H9 (cell line): ENCODE measurements at regions not wholly inside any gene's neighbourhood (a gene's known extent, or its start where the extent isn't known, plus 50 kb on each side); places are given as distances from the start of the nearest gene placed in this dataset.

Source experiments
- DNase-seq: peaks from one replicate; pipeline ENCODE4 v3.0.0-alpha.2; 2017
- H2AFZ ChIP-seq: one replicate; pipeline ENCODE4 v1.6.1; 2013; ENCODE audit warnings: mild to moderate bottlenecking, low read length, control low read depth, moderate library complexity
- H2AK5ac ChIP-seq: 2 replicates; pipeline ENCODE4 v1.6.1; 2013; ENCODE audit warnings: low read length, control low read depth, mixed read lengths; ENCODE audit not compliant: insufficient read length
- H2BK120ac ChIP-seq: one replicate; pipeline ENCODE4 v1.6.1; 2013; ENCODE audit warnings: low read depth, mild to moderate bottlenecking, low read length, control low read depth, inconsistent platforms; ENCODE audit not compliant: poor library complexity, severe bottlenecking
- H2BK12ac ChIP-seq: 2 replicates; pipeline ENCODE4 v1.6.1; 2013; ENCODE audit warnings: low read length, control low read depth, mixed read lengths, low read depth; ENCODE audit not compliant: insufficient read length
- H2BK15ac ChIP-seq: 2 replicates; pipeline ENCODE4 v1.6.1; 2013; ENCODE audit warnings: low read depth, low read length, control low read depth
- H2BK20ac ChIP-seq: one replicate; pipeline ENCODE4 v1.6.1; 2013; ENCODE audit warnings: low read depth, mild to moderate bottlenecking, low read length, control low read depth, inconsistent platforms; ENCODE audit not compliant: poor library complexity, severe bottlenecking
- H2BK5ac ChIP-seq: 2 replicates; pipeline ENCODE4 v1.6.1; 2013; ENCODE audit warnings: low read length, control low read depth, mixed read lengths; ENCODE audit not compliant: insufficient read length
- H3K14ac ChIP-seq: 2 replicates; pipeline ENCODE4 v1.6.1; 2013; ENCODE audit warnings: low read length, control low read depth; ENCODE audit not compliant: insufficient read depth
- H3K18ac ChIP-seq: 2 replicates; pipeline ENCODE4 v1.6.1; 2013; ENCODE audit warnings: low read depth, mild to moderate bottlenecking, mixed read lengths, low read length, control low read depth; ENCODE audit not compliant: insufficient read length
- H3K23ac ChIP-seq: 2 replicates; pipeline ENCODE4 v1.6.1; 2013; ENCODE audit warnings: low read length, control low read depth, mixed read lengths, low read depth; ENCODE audit not compliant: insufficient read length
- H3K23me2 ChIP-seq: 2 replicates; pipeline ENCODE4 v1.6.1; 2013; ENCODE audit warnings: low read depth, mild to moderate bottlenecking, mixed read lengths, low read length, control low read depth; ENCODE audit not compliant: insufficient read length, poor library complexity, severe bottlenecking
- H3K27ac ChIP-seq: 2 replicates; pipeline ENCODE4 v1.5.1; 2013; ENCODE audit warnings: low read length, control low read depth, mixed read lengths, low read depth; ENCODE audit not compliant: insufficient read length
- H3K27me3 ChIP-seq: 2 replicates; pipeline ENCODE4 v1.6.1; 2013; ENCODE audit warnings: low read length, control low read depth, inconsistent platforms; ENCODE audit not compliant: insufficient read depth
- H3K4ac ChIP-seq: 2 replicates; pipeline ENCODE4 v1.6.1; 2013; ENCODE audit warnings: low read depth, mild to moderate bottlenecking, control low read depth, inconsistent platforms, low read length, moderate library complexity
- H3K4me1 ChIP-seq: 2 replicates; pipeline ENCODE4 v1.6.1; 2013; ENCODE audit warnings: low read length, control low read depth, inconsistent platforms; ENCODE audit not compliant: insufficient read depth
- H3K4me2 ChIP-seq: 2 replicates; pipeline ENCODE4 v1.6.1; 2013; ENCODE audit warnings: low read length, control low read depth, mixed read lengths; ENCODE audit not compliant: insufficient read length, insufficient read depth
- H3K56ac ChIP-seq: 2 replicates; pipeline ENCODE4 v1.6.1; 2013; ENCODE audit warnings: low read depth, mild to moderate bottlenecking, mixed read lengths, low read length, control low read depth; ENCODE audit not compliant: insufficient read length
- H3K79me1 ChIP-seq: 2 replicates; pipeline ENCODE4 v1.6.1; 2013; ENCODE audit warnings: low read depth, mild to moderate bottlenecking, moderate library complexity, low read length, control low read depth, inconsistent platforms; ENCODE audit not compliant: insufficient read depth, poor library complexity, severe bottlenecking
- H3K79me2 ChIP-seq: 2 replicates; pipeline ENCODE4 v1.6.1; 2013; ENCODE audit warnings: low read length, control low read depth, inconsistent platforms; ENCODE audit not compliant: insufficient read depth
- H3K9ac ChIP-seq: 2 replicates; pipeline ENCODE4 v1.6.1; 2013; ENCODE audit warnings: low read length, control low read depth, mixed read lengths; ENCODE audit not compliant: insufficient read length; ENCODE audit errors: extremely low read depth
- H3K9me3 ChIP-seq: one replicate; pipeline ENCODE4 v1.6.1; 2013; ENCODE audit warnings: low read depth, low read length, inconsistent platforms; ENCODE audit not compliant: control insufficient read depth
- H3T11ph ChIP-seq: one replicate; pipeline ENCODE4 v1.6.1; 2013; ENCODE audit warnings: mild to moderate bottlenecking, low read length, control low read depth, inconsistent platforms
- H4K20me1 ChIP-seq: one replicate; pipeline ENCODE4 v1.6.1; 2013; ENCODE audit not compliant: control insufficient read depth, insufficient read length, insufficient read depth
- H4K5ac ChIP-seq: 2 replicates; pipeline ENCODE4 v1.6.1; 2013; ENCODE audit warnings: low read depth, mild to moderate bottlenecking, mixed read lengths, low read length, control low read depth; ENCODE audit not compliant: insufficient read length
- H4K8ac ChIP-seq: replicated peaks from 2 replicates; pipeline ENCODE4 v1.6.1; 2013; ENCODE audit warnings: low read length, control low read depth, mixed read lengths, low read depth; ENCODE audit not compliant: insufficient read length
- H4K91ac ChIP-seq: 2 replicates; pipeline ENCODE4 v1.6.1; 2013; ENCODE audit warnings: low read depth, mild to moderate bottlenecking, moderate library complexity, mixed read lengths, low read length, control low read depth; ENCODE audit not compliant: insufficient read length
- H3K27ac Mint-ChIP-seq, 3 experiments: 2 replicates in 2 of 3; 3 replicates in 1 of 3; pipeline ENCODE4 v1.8.0; 2020 to 2021; ENCODE audit warnings: mixed read lengths in 3 of 3, mild to moderate bottlenecking in 1 of 3, moderate library complexity in 1 of 3
- H3K27me3 Mint-ChIP-seq: 2 replicates; pipeline ENCODE4 v1.8.0; 2021; ENCODE audit warnings: low read depth, mild to moderate bottlenecking, moderate library complexity, mixed read lengths
- H3K36me3 Mint-ChIP-seq, 3 experiments: 2 replicates in 2 of 3; 3 replicates in 1 of 3; pipeline ENCODE4 v1.8.0; 2020 to 2021; ENCODE audit warnings: low read depth in 3 of 3, mixed read lengths in 3 of 3; ENCODE audit not compliant: insufficient read depth in 1 of 3
- H3K4me1 Mint-ChIP-seq, 2 experiments: 2 replicates each; pipeline ENCODE4 v1.8.0; 2020; ENCODE audit warnings: mixed read lengths in 2 of 2
- H3K4me3 Mint-ChIP-seq, 2 experiments: 2 replicates in 1 of 2; 3 replicates in 1 of 2; pipeline ENCODE4 v1.8.0; 2020 to 2021; ENCODE audit warnings: mild to moderate bottlenecking in 2 of 2, mixed read lengths in 2 of 2, moderate library complexity in 1 of 2
- H3K9me3 Mint-ChIP-seq, 2 experiments: 2 replicates in 1 of 2; 3 replicates in 1 of 2; pipeline ENCODE4 v1.8.0; 2020; ENCODE audit warnings: mild to moderate bottlenecking in 2 of 2, mixed read lengths in 2 of 2, moderate library complexity in 1 of 2
- CTCF ChIP-seq: fragments of 200-600 bp; sonication (generic); conservative IDR thresholded peaks from 3 replicates; pipeline ENCODE4 v1.8.0; 2021; ENCODE audit warnings: antibody characterized with exemption, mild to moderate bottlenecking
- WGBS: extraction: QIAGEN DNeasy Blood & Tissue Kit; methylation state at CpG from one replicate; pipeline ENCODE4 v1.1.7; 2013; ENCODE audit warnings: missing lambda C conversion rate, low lambda C conversion rate, mixed read lengths; ENCODE audit not compliant: insufficient read length; ENCODE audit errors: extremely low coverage; 5-methylcytosine and 5-hydroxymethylcytosine counted together

- Histone ChIP-seq H3K9me3 (peaks cover 73% of the 10 kb centered on the region), H3K79me2 (no peaks in the 10 kb centered on the region)
- H3K27ac Mint-ChIP-seq = no peak overlapping the region
These were observed 210.3 kb upstream of the WSB1 start for GRCh38 chr17:27083408-27084185.

More at GRCh38 chr17:27083408-27084185, 210.3 kb upstream of the WSB1 start:
- Histone ChIP-seq H3K27ac (no peak overlapping the region), H2AK5ac (no peak overlapping the region), H4K91ac (no peak overlapping the region), H4K5ac (no peak overlapping the region), H3K4me2 (no peak overlapping the region), H4K8ac (no peak overlapping the region), H3K14ac (no peak overlapping the region), H3K4me1 (no peaks in the 10 kb centered on the region), H3K56ac (no peak overlapping the region), H3K9ac (no peak overlapping the region), H2BK12ac (no peak overlapping the region), H2BK5ac (no peak overlapping the region), H3K23me2 (no peaks in the 10 kb centered on the region), H2BK120ac (no peak overlapping the region), H3K79me1 (no peaks in the 10 kb centered on the region), H4K20me1 (no peaks in the 10 kb centered on the region), H3K23ac (no peak overlapping the region), H2BK20ac (no peak overlapping the region), H2AFZ (no peak overlapping the region), H2BK15ac (no peak overlapping the region), H3K27me3 (no peaks in the 10 kb centered on the region), H3K18ac (no peak overlapping the region), H3K4ac (no peak overlapping the region), H3T11ph (no peak overlapping the region)
- WGBS = no CpG with 5 or more reads among the region's 22 CpGs
- TF ChIP-seq CTCF = no peak
- Mint-ChIP-seq H3K9me3 (peaks cover 91 to 95% of the 10 kb centered on the region in 2 experiments), H3K27me3 (peaks cover 3% of the 10 kb centered on the region), H3K4me1 (no peaks in the 10 kb centered on the region), H3K4me3 (no peak overlapping the region; a peak in 1 of 5 replicates), H3K36me3 (peaks cover 4 to 33% (median 8%) of the 10 kb centered on the region in 3 experiments; a peak in 6 of 7 replicates)
- no peak for DNase-seq
